Ramos (cell line): ENCODE measurements at regions not wholly inside any gene's neighbourhood (a gene's known extent, or its start where the extent isn't known, plus 50 kb on each side); places are given as distances from the start of the nearest gene placed in this dataset.

Experiments used
- in situ Hi-C: fragments of 300-500 bp; cut with MboI; formaldehyde crosslinking; loops from one replicate; pipeline ENCODE4 v1.14.3; 2022; ENCODE audit warnings: low sequenced_read_pairs; ENCODE audit not compliant: unreplicated experiment

- in situ Hi-C loops: no loop called here
These were observed 95.9 kb upstream of the MVB12B start for GRCh38 chr9:126230692-126231091.

DNA sequence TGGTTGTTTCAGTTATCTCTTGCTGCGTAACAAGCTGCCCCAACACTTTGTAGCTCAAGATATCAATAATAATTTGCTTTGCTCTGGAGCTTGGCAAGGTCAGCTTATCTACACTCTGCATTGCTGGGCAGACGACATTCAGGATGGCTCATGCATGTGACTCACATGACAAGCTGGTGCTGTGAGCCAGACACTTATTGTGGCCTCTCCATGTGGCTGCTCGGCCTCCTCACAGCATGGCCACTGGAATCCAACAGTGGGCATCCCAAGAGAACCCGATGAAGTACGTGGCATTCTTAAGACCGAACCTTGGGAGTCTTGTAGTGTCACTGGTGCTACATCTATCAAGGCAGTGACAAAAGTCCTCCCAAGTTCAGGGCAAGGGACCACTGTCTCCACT is 94.2 kb upstream of the MVB12B start:
- in situ Hi-C loops: no loop called here

GRCh38 chr9:126233175-126233574 is 93.5 kb upstream of the MVB12B start:
- in situ Hi-C loops: no loop called here

DNA sequence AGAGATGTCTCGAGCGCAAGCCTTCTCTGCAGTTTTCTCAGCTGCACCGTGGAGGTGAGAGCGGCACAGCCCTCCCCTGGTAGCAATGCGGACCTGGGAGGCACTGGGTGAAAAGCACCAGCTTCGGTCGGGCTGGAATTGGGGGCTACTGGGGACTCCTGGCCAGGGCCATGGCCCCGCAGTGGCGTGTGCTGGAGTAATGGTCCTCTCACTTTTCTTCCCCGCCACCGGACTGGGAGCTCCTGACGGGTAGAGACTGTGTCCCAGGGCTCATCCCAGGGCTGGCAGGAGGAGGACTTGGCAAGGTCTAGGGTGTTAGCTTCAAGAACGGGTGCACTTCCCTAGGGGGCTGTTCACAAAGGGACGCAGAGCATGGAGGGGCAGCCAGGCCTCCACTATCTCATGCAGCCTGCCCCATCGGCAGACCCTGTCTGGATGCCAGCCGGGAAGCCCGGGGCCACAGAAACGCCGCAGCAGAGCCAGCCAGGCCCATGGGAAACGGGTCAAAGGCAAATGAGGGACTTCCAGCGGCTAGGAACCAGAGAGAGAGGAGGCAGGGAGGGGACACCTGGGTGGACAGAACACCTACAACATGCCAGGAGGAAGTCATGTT is 92.6 kb upstream of the MVB12B start:
- in situ Hi-C loops: no loop called here

- in situ Hi-C loops: no loop called here
These were observed 91.8 kb upstream of the MVB12B start for GRCh38 chr9:126234681-126235335.

DNA sequence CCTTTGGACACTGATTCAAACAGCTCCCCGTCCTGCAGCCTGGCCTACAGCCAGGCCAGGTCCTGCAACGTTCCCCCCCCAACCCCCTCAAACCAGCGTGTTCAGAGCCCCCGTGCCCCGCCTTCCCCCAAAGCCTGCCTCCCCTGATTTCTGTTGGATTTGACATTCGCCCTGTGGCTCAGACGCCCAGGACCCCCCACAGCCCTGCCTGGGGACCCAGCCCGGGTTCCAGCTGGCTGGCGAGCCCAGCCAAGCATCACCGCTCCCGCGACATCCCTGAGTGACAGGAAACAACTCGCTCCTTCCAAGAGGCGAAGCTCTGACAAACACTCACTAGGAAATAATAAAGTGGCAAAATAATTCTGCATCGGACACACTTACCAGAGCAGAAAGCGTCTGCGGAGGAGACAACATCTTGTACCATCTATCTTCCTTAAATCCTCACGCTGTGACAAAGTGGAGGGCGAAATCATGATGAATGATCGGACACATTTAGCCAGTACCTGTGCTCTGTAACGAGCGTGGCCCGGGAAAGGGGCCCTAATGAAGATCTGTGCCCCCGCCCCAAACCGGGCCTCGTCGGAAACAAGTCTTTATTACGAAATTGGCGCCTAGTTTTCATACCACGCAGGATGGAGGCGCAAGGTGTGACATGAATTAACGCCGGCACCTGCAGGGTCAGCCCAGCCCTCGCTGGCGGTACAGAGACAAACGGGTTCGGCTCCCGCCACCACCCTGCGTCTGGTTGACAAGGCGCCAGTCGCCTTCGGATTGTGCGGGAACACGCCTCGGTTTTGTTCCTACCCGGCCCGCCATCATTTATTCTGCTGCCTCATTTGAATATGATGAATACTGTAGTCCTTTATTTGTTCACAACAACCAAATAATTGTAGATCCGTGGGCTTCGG is 91.0 kb upstream of the MVB12B start:
- in situ Hi-C loops: no loop called here

GRCh38 chr9:126236273-126236672 is 90.4 kb upstream of the MVB12B start:
- in situ Hi-C loops: no loop called here

- in situ Hi-C loops: no loop called here
These were observed 88.2 kb upstream of the MVB12B start for GRCh38 chr9:126238415-126238814.

DNA sequence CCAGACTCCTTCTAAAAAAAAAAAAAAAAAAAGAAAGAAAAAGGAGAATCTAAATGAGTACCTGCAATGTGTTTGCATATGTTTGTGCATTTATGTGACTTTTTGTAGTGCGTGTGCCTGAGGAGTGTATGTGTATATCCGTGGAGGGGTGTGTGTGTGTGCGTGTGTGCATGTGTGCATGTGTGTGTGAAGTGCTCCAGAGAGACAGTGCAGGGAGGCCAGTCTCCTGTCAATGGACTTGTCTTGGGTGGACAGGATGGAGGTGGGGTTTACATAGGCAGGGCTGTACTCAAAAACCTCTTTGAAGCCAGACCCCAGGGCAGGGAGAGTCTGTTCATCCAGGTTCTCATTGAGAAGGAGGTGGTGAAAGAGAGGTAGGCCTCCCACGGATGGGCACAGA is 87.1 kb upstream of the MVB12B start:
- in situ Hi-C loops: no loop called here

DNA sequence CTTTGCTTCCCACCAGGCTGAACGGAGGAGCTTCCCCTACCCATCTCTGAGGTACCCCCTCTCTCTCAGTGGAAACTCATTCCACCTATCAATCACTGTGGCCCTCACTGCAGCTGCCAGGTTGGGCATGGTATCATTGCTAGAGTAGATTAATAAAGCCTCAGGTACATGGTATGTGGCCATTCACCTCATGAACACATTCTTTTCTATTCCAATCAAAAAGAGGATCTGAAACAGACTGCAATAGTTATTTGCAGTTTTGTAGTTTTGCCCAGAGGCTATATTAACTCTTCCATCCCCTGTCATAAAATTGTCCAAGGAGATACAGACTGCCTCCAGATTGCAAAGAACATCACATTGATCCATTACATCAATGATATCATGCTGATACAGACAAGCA is 85.8 kb upstream of the MVB12B start:
- in situ Hi-C loops: no loop called here

- in situ Hi-C loops: no loop called here
These were observed 77.9 kb upstream of the MVB12B start for GRCh38 chr9:126248680-126249079.

- in situ Hi-C loops: no loop called here
These were observed 64.9 kb upstream of the MVB12B start for GRCh38 chr9:126261584-126262356.

DNA sequence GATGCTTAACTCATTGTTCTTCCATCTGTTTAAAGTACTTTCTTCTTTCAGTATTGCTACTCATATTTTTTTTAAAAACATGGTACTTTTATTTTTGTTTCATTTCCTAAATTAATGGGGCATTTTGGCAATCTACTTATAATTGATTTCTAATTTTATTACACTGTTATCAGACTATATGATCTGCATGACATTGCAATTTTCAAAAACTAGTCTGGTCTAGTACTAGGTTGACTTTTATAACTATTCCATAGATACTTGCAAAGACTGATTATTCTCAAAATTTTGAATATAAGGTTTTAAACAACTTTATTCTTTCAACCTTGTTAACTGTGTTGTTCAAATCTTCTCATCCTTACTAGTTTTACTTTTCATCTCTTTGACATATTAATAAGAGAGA is 63.9 kb upstream of the MVB12B start:
- in situ Hi-C loops: no loop called here

GRCh38 chr9:126270556-126270955 is 56.1 kb upstream of the MVB12B start:
- in situ Hi-C loops: no loop called here

GRCh38 chr9:126275386-126276001 is 51.1 kb upstream of the MVB12B start:
- in situ Hi-C loops: no loop called here

GRCh38 chr9:126276056-126276728 is 50.4 kb upstream of the MVB12B start:
- in situ Hi-C loops: no loop called here
